Central memory CD4-positive, alpha-beta T cell (primary cell): ENCODE measurements at regions not wholly inside any gene's neighbourhood (a gene's known extent, or its start where the extent isn't known, plus 50 kb on each side); places are given as distances from the start of the nearest gene placed in this dataset.

ENCODE experiments used
- DNase-seq: peaks from one replicate; pipeline ENCODE4 v3.0.0; 2022

- no peak for DNase-seq
These were observed 704.8 kb upstream of the CBLB start for GRCh38 chr3:106573605-106574004.

- DNase-seq, result no peak
These were observed 706.2 kb upstream of the CBLB start for GRCh38 chr3:106575029-106575428.

DNA sequence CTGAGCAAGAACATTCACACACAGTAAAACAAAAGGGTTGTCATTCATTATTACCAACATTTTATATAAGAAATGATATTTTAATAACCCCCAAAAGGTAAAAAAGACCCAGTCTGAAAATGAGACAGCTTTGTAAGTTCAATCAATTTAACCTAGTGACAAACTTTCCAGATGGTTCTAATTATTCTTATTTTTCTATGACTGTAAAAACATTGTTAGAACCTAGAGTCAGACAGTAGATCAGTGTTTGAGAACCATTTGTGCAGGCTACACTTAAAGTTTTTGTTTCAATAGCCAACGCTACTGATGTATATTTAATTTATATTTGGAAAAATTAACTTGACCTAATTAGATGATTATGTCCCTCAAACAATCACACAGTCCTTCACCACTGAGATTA, 708.4 kb upstream of the CBLB start:
- no peak for DNase-seq

- no peak for DNase-seq
These were observed 710.1 kb upstream of the CBLB start for GRCh38 chr3:106578911-106579310.

DNA sequence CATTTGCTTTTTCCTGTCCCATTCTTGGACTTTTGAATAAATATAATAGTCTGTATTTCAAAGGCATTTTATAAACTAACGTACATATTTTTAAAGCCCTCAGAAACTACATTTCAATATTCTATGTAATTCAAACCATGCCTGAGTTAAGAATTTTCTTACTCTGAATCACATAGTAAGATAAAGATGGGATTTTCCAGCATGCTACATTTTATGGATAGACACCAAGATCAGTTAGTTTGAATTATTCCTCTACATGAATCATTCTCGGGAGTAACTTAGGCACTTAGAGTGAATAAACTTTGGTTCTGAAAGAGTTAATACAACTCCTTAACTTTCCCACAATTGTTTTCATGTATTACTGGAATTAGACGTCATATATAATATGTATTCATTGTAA, 713.3 kb upstream of the CBLB start:
- DNase-seq, result no peak

DNA sequence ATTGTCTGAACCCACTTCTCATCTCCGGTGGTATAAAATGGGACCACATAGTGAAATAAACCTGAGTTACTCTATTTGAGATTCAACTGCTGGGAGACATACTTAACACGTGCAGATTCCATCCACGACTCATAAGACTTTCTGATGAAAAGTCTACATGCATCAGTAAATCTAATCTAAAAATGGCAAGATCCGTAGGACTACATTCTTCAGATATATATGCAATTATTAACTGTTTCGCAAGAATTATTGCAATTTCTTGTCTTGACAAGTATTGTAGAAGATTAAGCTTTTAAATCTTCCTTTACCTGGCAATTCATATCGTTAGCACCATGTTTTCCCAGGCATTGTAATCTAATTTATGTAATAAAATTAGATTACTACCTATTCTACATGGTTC, 718.7 kb upstream of the CBLB start:
- no peak for DNase-seq

DNA sequence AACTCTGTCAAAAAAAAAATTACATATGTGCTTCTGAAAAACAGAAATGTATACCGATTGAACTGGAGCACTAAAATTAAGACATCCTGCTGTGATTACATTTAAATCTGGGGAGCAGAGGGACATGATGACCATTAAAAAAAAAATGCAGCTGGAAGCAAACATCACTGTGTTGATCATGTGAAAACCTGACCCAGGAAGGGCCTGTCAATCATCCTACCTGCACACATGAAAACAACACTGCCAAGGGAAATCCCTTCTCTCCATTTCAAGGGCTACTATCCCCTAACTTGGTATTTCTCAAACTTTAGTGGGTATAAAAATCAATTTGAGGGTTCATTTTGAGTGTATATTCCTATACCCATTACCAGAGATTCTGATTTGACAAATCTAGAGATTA, 719.9 kb upstream of the CBLB start:
- no peak for DNase-seq

GRCh38 chr3:106589311-106589942, 720.6 kb upstream of the CBLB start:
- DNase-seq, result no peak

DNA sequence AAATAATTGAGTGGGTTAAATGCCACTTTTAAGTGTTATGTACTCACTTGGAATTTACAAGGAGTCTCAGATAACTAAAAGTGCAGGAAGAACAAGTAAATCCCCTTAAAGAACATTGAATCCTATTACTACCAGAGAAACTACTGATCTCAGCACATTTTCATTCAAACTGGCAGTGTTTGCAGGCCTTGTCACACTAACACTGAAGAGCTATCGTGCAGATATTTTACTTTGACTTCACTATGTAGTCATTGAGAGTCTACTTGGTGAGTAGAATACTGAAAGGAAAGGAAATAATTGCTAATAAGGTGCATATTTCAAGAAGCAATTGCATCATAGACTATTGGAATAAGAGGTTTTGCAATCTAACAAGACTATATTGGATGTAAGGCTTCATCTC, 721.4 kb upstream of the CBLB start:
- DNase-seq, result no peak

DNA sequence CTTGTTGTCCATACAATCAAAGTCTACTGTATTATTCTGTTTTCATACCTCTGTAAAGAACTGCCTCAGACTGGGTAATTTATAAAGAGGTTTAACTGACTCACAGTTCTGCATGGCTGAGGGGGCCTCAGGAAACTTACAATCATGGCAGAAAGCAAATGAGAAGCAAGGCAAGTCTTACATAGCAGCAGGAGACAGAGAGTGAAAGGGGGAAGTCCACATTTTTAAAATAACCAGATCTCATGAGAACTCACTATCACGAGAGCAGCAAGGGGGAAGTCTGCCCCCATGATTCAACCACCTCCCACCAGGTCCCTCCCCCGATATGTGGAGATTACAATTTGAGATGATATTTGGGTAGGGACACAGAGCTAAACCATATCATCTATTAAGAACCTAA, 724.6 kb upstream of the CBLB start:
- DNase-seq, result no peak

DNA sequence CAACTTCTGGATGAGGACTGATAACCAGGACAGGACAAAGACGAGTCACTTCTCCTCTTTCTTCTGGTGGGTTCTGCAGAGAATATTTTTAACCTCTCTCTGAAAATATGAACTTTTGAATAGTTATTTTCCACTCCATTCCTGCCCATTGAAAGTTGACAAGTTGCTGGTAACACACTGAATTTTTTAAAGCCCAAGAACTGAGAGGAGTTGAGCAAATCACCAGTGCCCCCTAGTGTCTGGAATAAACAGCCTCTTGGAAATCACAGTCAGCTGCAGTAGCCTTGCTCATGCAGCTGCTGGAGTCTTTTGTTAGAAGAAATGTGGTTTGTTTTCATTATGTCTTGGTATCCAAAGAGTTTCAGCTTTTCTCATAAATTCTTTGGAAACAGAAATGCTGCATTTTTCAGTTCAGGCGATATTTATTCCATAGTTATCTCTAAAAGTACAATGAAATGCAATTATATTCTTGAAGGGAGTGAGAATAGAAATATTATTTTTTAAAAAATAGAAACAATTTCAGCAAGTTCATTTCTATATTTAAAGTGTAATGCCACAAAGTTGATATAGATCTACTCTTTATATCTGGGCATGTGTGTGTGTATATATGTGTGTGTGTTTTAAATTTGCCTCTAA, 741.0 kb upstream of the CBLB start:
- DNase-seq, result peak; percentile 64

- DNase-seq, result no peak
These were observed 741.6 kb upstream of the CBLB start for GRCh38 chr3:106610362-106610959.

- DNase-seq, result no peak
These were observed 742.3 kb upstream of the CBLB start for GRCh38 chr3:106611116-106611515.

GRCh38 chr3:106611841-106612240, 743.0 kb upstream of the CBLB start:
- no peak for DNase-seq

GRCh38 chr3:106616556-106616955, 747.7 kb upstream of the CBLB start:
- no peak for DNase-seq

GRCh38 chr3:106617276-106617675, 748.5 kb upstream of the CBLB start:
- DNase-seq, result no peak

DNA sequence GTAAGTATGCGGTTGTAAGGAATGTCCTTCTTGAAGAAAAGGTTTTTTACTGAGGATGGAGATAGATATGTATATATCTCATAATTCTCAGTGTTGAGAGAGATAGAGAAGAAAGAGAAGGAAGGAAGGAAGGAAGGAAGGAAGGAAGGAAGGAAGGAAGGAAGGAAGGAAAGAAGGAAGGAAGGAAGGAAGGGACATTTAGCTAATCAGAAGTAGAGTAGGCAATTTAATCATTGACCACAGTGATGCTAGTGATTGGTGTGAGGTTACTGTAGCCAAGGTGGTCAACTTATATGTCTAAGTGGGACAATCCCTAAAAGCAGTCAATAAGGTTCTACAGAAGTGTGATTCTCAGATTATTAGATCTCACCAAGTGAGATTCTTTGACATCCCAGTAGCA, 751.8 kb upstream of the CBLB start:
- no peak for DNase-seq

DNA sequence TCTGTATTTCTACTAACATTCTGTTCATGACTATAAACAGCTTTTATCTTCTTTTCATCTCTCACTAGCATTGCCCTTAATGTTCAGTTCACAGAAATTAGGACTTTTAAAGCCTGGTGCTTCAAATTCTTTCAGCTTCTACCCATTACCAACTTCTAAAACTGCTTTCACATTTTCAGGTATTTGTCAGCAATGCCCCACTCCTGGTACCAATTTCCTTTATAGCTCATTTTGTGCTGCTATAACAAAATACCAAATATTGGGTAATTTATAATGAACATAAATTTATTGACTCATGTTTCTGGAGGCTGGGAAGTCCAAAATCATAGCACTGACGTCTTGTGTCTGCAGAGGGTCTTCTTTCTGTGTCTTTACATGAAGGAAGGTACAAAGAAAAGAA, 753.1 kb upstream of the CCDC54 start:
- DNase-seq, result no peak

GRCh38 chr3:106628407-106628806, 748.8 kb upstream of the CCDC54 start:
- no peak for DNase-seq

GRCh38 chr3:106629215-106629832, 747.9 kb upstream of the CCDC54 start:
- DNase-seq, result no peak

DNA sequence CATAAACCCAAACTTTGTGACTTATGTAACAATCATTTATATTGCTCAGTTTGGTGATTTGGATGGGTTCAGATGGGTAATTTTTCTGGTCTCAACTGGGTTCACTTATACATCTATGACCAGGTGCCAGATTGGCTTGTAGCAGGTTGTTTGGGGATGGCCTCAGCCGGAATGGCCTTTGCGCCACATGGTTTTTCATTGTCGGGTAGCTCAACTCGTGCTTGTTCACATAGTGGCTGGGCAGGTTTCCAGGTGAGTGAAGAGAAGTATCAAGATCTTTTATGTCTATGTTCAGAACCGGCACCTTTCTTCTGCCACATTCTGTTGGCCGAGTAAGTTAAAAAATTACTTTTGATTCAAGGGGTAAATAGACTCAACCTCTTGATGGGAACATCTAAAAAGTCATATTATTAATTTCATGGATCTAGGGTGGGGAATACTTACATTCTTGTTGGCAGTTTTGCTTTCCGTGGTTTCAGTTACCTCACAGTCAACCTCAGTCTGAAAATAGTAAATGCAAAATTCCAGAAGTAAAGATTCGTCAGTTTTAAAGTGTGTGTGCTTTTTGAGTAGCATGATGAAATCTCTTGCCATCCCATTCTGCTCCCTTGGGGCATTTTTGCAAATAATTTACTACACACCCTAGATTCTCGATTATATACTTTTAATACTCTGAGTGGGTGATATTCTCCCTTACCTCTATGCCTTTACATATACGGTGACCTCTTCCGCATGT, 745.7 kb upstream of the CCDC54 start:
- no peak for DNase-seq

GRCh38 chr3:106635271-106635670, 742.0 kb upstream of the CCDC54 start:
- DNase-seq, result no peak

DNA sequence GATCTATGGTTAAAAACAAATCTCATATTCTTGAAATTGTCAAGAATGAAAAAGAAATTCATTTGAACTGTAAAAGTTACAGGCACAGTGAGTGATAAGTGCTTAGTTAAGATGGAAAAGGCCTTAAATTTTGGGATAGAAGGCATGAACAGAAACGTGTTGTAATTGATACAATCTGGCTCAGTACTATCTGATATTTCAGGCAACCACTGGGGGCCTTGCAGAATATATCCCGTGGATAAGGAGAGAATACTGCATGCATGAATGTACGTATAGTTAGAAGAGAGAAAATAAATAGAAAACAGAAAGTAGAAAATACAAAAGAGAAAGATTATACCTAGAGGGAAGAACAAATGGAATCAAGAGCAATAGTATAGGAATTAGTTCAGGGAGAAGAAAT, 741.4 kb upstream of the CCDC54 start:
- DNase-seq, result no peak

DNA sequence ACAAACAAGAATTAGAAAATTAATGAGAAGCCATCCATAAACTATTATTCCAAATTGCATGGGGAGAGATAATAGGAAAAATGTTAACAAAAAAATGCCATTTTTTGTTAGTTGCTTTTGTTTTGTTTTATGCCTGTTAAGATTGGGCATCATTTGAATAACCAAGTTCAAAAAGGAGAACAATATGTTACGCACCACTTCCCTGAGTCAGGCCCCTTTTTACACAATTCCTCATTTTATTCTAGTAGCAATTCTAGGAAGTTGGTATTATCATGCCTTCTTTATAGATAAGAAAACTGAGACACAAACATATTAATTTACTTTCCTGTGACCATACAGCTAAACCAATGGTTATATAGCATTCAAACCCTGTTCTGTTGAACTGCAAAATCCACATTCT, 736.9 kb upstream of the CCDC54 start:
- DNase-seq, result no peak
